ENCODE measurements at regions not wholly inside any gene's neighbourhood (a gene's known extent, or its start where the extent isn't known, plus 50 kb on each side); places are given as distances from the start of the nearest gene placed in this dataset.

DNA sequence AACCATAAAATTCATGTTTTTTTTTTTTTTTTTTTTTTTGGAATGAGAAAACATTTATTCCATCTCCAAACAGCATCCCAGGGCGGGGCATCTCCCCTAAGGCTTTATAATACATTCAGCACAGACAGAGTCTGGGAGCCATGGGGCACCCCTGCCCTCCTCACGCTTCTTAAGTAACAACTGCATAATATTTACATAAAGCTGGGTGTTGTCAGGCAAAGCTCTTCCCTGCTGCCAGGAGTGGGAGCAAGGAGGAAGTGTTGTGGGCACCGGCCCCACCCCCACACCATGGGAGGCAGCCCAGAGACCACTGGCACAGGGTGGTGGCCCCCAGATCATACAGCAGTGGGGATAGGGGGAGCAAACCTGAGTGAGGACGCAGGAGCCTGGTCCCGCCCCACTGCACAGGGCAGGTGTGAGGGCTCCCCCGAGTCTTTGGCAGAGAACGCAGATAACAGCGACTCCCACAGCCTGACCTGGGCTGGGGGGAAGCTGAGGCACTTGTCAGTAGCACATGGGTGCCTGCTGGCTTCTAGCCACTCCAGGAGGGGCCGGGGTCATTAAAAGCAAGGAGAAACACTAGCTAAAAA, 86.1 kb upstream of the CEP78 start:
- Mint-ChIP-seq H3K4me3 (no peak overlapping the region), H3K4me1 (0 out of 4 replicates have a peak, but pooled peaks cover 0 to 4% of the 10 kb centered on the region in 2 experiments), H3K36me3 (ENCODE audit: insufficient read depth in 1 of 3, low read depth in 3 of 3) (no peaks in the 10 kb centered on the region), H3K27ac (no peak overlapping the region), H3K9me3 (no peaks in the 10 kb centered on the region), H3K27me3 (ENCODE audit: low read depth) (no peaks in the 10 kb centered on the region)
- Histone ChIP-seq H2BK20ac (ENCODE audit: low read depth, low read length, poor library complexity, severe bottlenecking) (no peak overlapping the region), H2AFZ (ENCODE audit: low read length) (no peak overlapping the region), H4K91ac (ENCODE audit: insufficient read length, low read depth, low read length) (no peak overlapping the region), H3K79me1 (ENCODE audit: insufficient read depth, low read depth, low read length, poor library complexity, severe bottlenecking) (no peaks in the 10 kb centered on the region), H3K56ac (ENCODE audit: insufficient read length, low read depth, low read length) (no peak overlapping the region), H3K18ac (ENCODE audit: insufficient read length, low read depth, low read length) (no peak overlapping the region), H3K9ac (ENCODE audit: extremely low read depth, insufficient read length, low read length) (no peak overlapping the region), H2BK120ac (ENCODE audit: low read depth, low read length, poor library complexity, severe bottlenecking) (no peak overlapping the region), H3K23me2 (ENCODE audit: insufficient read length, low read depth, low read length, poor library complexity, severe bottlenecking) (no peaks in the 10 kb centered on the region), H3K23ac (ENCODE audit: insufficient read length, low read depth, low read length) (no peak overlapping the region), H2BK5ac (ENCODE audit: insufficient read length, low read length) (no peak overlapping the region), H3K27me3 (ENCODE audit: insufficient read depth, low read length) (no peaks in the 10 kb centered on the region), H3K79me2 (ENCODE audit: insufficient read depth, low read length) (no peaks in the 10 kb centered on the region), H3K4me1 (ENCODE audit: insufficient read depth, low read length) (no peaks in the 10 kb centered on the region), H3K14ac (ENCODE audit: insufficient read depth, low read length) (peak overlapping the region; percentile 80; the same call in 1 of the 2 replicates), H3K27ac (ENCODE audit: insufficient read length, low read depth, low read length) (no peak overlapping the region), H4K8ac (replicated peaks; ENCODE audit: insufficient read length, low read depth, low read length) (no peak overlapping the region), H2BK15ac (ENCODE audit: low read depth, low read length) (no peak overlapping the region), H3T11ph (ENCODE audit: low read length) (no peak overlapping the region), H3K9me3 (ENCODE audit: control insufficient read depth, low read depth, low read length) (no peaks in the 10 kb centered on the region), H4K20me1 (ENCODE audit: control insufficient read depth, insufficient read depth, insufficient read length) (no peaks in the 10 kb centered on the region), H2BK12ac (ENCODE audit: insufficient read length, low read depth, low read length) (no peak overlapping the region), H4K5ac (ENCODE audit: insufficient read length, low read depth, low read length) (no peak overlapping the region), H3K4ac (ENCODE audit: low read depth, low read length) (no peak overlapping the region), H2AK5ac (ENCODE audit: insufficient read length, low read length) (no peak overlapping the region), H3K4me2 (ENCODE audit: insufficient read depth, insufficient read length, low read length) (no peak overlapping the region)
- WGBS (ENCODE audit: extremely low coverage, insufficient read length, low lambda C conversion rate), result no CpG with 5 or more reads among the region's 9 CpGs
- TF ChIP-seq, protein P1, sequence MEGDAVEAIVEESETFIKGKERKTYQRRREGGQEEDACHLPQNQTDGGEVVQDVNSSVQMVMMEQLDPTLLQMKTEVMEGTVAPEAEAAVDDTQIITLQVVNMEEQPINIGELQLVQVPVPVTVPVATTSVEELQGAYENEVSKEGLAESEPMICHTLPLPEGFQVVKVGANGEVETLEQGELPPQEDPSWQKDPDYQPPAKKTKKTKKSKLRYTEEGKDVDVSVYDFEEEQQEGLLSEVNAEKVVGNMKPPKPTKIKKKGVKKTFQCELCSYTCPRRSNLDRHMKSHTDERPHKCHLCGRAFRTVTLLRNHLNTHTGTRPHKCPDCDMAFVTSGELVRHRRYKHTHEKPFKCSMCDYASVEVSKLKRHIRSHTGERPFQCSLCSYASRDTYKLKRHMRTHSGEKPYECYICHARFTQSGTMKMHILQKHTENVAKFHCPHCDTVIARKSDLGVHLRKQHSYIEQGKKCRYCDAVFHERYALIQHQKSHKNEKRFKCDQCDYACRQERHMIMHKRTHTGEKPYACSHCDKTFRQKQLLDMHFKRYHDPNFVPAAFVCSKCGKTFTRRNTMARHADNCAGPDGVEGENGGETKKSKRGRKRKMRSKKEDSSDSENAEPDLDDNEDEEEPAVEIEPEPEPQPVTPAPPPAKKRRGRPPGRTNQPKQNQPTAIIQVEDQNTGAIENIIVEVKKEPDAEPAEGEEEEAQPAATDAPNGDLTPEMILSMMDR (conservative IDR thresholded peaks at IDR 0.05), result no peak
- no peak for DNase-seq

All from H9 (cell line).